Epithelial cell of proximal tubule (primary cell): ENCODE measurements at regions not wholly inside any gene's neighbourhood (a gene's known extent, or its start where the extent isn't known, plus 50 kb on each side); places are given as distances from the start of the nearest gene placed in this dataset.
"Not testable (repeated sequence)": the region's sequence is repeated elsewhere in the genome, so short reads cannot be mapped to it uniquely, and the experiment has no call there.

Experiments
- DNase-seq: peaks from one replicate; pipeline ENCODE4 v3.0.0-alpha.2; 2011; ENCODE audit warnings: low read depth
- H3K4me3 ChIP-seq: 2 replicates; pipeline ENCODE4 v1.5.1; 2011; ENCODE audit warnings: low read depth, mild to moderate bottlenecking, low read length
- TF ChIP-seq, protein P1 (sequence below): conservative IDR thresholded peaks from 2 replicates; pipeline ENCODE4 v1.5.1; 2012; ENCODE audit warnings: low read depth, mild to moderate bottlenecking, low read length

DNA sequence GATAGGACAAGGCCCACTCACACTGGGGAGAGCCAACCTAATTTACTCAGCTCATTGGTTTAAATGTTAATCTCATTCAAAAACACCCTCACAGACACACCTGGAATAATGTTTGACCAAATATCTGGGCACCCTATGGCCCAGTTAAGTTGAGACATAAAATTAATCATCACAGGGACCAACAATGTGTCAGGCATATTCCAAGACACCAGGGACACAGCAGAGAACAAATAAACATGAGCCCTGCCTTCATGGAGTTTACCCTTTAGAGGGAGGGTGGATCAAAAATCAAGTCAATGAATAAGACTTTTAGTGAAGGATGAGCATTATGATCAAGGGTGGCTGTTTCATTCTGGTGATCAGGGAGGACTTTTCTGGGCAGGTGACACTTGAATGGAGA is 98.7 kb upstream of the CHD6 start:
- H3K4me3 ChIP-seq, result no peak overlapping the region
- TF ChIP-seq, protein P1, sequence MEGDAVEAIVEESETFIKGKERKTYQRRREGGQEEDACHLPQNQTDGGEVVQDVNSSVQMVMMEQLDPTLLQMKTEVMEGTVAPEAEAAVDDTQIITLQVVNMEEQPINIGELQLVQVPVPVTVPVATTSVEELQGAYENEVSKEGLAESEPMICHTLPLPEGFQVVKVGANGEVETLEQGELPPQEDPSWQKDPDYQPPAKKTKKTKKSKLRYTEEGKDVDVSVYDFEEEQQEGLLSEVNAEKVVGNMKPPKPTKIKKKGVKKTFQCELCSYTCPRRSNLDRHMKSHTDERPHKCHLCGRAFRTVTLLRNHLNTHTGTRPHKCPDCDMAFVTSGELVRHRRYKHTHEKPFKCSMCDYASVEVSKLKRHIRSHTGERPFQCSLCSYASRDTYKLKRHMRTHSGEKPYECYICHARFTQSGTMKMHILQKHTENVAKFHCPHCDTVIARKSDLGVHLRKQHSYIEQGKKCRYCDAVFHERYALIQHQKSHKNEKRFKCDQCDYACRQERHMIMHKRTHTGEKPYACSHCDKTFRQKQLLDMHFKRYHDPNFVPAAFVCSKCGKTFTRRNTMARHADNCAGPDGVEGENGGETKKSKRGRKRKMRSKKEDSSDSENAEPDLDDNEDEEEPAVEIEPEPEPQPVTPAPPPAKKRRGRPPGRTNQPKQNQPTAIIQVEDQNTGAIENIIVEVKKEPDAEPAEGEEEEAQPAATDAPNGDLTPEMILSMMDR, result no peak
- no peak for DNase-seq

GRCh38 chr20:41716436-41716835 is 98.3 kb upstream of the CHD6 start:
- TF ChIP-seq, protein P1, result no peak
- DNase-seq, result no peak
- no peak overlapping the region for H3K4me3 ChIP-seq

DNA sequence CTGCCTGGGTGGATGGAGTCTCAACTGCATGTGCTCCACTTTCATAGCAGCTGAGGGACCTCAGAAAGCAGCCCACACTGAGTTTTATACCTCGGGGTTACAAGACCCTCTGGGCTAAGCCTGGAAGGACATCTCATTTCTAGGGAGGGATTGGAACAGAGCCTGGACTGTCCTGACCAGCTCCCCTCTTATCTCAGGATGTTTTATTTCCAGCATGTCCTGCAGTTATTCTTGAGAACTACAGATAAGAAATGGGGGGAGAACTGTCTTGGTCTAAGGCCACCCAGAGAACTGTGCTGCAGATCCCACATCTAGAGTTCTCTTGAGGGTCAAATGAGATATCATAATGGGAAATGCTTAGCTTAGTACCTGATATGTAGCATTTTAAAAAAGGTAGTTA is 97.3 kb upstream of the CHD6 start:
- DNase-seq, result no peak
- TF ChIP-seq, protein P1, result no peak
- no peak overlapping the region for H3K4me3 ChIP-seq

DNA sequence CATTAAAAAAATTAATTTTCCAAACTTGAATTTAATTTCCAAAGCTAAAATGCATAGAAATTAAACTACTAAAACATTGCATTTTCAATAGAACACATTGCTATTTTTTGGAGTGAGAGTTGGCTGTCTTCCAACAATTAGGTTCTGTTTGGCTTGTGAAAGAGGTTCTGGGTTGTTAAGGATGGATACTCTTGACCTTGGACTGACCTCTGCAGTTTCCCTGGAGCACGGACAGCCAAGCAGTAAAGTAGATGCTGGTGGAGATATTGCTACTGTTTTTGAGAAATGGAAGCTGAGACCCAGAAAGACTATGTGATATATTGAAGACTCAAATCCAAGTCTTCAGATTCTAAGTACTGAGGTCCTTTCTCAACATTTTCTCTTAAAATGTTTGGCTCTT is 95.9 kb upstream of the CHD6 start:
- TF ChIP-seq, protein P1, result no peak
- no peak for DNase-seq
- no peak overlapping the region for H3K4me3 ChIP-seq

DNA sequence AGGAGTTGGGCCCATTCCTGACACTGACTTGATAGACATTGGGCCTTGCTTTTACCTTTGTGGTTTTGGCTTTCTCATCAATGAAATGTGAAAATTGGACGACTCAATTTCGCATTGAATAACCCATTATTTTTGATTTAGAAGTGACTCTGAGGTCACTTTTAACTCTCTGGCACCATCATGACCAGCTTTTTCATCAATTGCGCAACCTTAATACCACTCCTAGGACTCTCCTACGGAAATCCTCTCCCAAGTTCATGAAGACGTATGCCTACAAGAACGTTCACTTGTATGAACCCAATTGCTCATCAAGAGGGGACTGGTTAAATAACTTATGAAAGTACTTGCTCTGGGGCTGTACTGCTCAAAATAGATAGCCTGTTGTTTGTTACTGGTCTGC is 86.7 kb upstream of the CHD6 start:
- no peak overlapping the region for H3K4me3 ChIP-seq
- TF ChIP-seq, protein P1, result no peak
- DNase-seq, result no peak

DNA sequence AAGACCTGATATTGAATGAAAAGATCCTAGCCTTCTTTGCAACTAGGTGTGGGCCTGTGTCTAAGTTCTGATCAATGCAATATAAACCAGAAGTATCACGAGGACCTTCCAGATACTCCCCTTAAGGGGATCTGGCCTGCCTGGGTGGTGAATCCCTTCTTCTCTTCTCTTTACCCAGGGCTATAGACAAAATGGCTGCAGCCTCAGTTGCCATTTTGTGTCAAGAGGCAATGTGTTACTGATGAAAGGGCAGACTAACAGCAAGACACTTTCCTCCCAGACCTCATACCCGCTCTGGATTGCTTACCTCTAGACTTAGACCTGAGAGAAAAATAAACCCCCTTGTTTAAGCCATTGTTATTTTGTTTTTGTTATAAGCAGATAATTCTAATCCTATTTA is 84.5 kb upstream of the CHD6 start:
- H3K4me3 ChIP-seq, result no peak overlapping the region
- TF ChIP-seq, protein P1, result no peak
- DNase-seq, result no peak

DNA sequence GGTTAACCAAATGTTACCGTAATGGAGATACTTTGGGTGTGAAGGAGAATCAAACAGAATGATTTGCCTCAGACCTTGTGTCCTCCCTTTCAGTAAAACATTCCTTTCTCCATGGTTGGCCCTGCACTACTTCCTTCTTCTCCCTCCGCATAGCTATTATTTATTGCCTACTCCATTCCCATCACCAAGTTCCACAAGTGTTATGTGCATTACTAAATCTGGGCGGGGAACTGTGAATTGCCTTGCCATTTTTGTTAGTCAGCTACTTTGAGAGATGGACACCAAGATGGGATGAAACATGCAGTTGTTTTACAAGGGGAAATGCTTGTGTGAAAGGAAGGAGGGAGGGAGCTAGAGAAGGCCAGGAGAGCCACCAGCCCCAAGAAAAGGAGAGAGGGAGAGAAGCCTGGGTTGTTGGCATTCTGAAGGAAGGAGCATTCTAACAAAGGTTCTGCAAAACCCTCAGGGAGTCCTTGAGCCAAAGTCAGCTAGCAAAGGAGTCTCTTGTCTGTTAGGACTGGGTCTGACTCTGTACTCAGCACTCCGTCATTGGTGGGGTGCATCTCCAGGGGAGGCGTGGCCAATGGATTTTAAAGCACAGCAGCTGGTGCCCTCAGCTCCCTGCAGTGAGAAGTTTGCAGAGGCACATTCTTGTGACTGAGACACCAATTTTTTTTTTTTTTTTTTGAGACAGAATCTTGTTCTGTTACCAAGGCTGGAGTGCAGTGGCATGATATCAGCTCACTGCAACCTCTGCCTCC is 83.6 kb upstream of the CHD6 start:
- no peak for DNase-seq
- TF ChIP-seq, protein P1, result no peak
- H3K4me3 ChIP-seq, result no peak overlapping the region

- not testable (repeated sequence) for DNase-seq, H3K4me3 ChIP-seq
These were observed 81.5 kb upstream of the CHD6 start for GRCh38 chr20:41699673-41700072.
